ENCODE measurements at regions not wholly inside any gene's neighbourhood (a gene's known extent, or its start where the extent isn't known, plus 50 kb on each side); places are given as distances from the start of the nearest gene placed in this dataset.

DNA sequence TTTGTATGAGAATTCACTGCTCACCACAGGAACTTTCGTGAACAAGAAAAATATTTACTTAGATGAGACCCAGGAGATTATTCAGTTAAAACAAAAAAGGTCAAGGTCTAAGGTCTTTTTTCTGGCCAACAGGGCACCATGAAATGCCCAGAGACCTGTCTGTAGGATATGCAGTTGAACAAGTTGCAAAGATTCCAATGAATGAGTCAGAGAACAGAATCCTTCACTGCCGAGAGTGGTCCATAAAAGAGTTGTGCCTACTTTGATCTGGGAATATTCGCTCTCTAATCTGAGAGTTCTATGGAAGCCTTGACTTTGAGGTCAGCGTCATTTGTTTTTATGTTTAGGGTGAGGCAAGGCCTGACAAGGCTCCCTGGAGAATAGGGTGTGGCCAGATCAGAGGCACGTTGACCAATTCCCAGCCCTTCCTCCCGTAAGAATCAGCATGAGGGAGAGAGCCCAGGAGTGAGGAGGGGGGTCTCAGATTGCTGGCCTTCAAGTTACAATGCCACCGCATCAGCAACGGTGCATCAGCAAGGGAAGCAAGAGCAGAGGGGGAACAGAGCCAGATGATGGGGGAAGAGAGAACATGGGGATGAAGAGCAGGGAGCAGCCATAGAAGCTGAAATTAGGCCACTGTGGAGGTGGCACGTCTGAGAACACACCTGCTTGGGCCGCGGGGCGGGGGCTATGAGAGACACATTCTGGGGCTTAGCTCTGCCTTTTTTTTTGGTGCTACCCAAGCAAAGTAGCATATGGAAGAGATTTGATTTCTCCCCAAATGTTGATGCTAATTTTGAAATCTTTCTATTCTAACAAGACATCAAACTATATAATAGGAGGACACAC is 206.4 kb upstream of the RAB4A start:
- no peaks in the 10 kb centered on the region for H3K9me2 ChIP-seq (ENCODE audit: insufficient read depth, low read length)
- H3K4me3 ChIP-seq (ENCODE audit: low read length) = no peak overlapping the region
- no peak overlapping the region for H3K9ac ChIP-seq (ENCODE audit: low read length)
- H3K27ac ChIP-seq (ENCODE audit: low read length) = no peak overlapping the region
- TF ChIP-seq, protein P1, sequence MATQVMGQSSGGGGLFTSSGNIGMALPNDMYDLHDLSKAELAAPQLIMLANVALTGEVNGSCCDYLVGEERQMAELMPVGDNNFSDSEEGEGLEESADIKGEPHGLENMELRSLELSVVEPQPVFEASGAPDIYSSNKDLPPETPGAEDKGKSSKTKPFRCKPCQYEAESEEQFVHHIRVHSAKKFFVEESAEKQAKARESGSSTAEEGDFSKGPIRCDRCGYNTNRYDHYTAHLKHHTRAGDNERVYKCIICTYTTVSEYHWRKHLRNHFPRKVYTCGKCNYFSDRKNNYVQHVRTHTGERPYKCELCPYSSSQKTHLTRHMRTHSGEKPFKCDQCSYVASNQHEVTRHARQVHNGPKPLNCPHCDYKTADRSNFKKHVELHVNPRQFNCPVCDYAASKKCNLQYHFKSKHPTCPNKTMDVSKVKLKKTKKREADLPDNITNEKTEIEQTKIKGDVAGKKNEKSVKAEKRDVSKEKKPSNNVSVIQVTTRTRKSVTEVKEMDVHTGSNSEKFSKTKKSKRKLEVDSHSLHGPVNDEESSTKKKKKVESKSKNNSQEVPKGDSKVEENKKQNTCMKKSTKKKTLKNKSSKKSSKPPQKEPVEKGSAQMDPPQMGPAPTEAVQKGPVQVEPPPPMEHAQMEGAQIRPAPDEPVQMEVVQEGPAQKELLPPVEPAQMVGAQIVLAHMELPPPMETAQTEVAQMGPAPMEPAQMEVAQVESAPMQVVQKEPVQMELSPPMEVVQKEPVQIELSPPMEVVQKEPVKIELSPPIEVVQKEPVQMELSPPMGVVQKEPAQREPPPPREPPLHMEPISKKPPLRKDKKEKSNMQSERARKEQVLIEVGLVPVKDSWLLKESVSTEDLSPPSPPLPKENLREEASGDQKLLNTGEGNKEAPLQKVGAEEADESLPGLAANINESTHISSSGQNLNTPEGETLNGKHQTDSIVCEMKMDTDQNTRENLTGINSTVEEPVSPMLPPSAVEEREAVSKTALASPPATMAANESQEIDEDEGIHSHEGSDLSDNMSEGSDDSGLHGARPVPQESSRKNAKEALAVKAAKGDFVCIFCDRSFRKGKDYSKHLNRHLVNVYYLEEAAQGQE (IDR thresholded peaks at IDR 0.05; ENCODE audit: borderline replicate concordance) = no peak
- TF ChIP-seq EP300 (conservative IDR thresholded peaks at IDR 0.05; ENCODE audit: poor library complexity, severe bottlenecking) (no peak), POLR2AphosphoS5 (IDR thresholded peaks at IDR 0.05) (no peak), MXI1 (conservative IDR thresholded peaks at IDR 0.05; ENCODE audit: poor library complexity, severe bottlenecking) (no peak), TAF1 (IDR thresholded peaks at IDR 0.05; ENCODE audit: low read depth) (no peak), SMC3 (conservative IDR thresholded peaks at IDR 0.05; ENCODE audit: poor library complexity) (no peak), EZH2 (IDR thresholded peaks at IDR 0.05; ENCODE audit: borderline replicate concordance, insufficient read depth, low read length, poor library complexity, severe bottlenecking) (no peak), RAD21 (conservative IDR thresholded peaks at IDR 0.05) (no peak)
- H3K4me2 ChIP-seq (ENCODE audit: low read length) = no peak overlapping the region
- H3K9me3 ChIP-seq (ENCODE audit: low read length) = no peaks in the 10 kb centered on the region
- no peak overlapping the region for H2AFZ ChIP-seq (ENCODE audit: low read depth, low read length)
- no peaks in the 10 kb centered on the region for H3K79me2 ChIP-seq (replicated peaks; ENCODE audit: insufficient read depth, low read length)
- peaks cover 3% of the 10 kb centered on the region for H3F3A ChIP-seq (ENCODE audit: insufficient read depth, low read length, poor library complexity, severe bottlenecking)
- H4K20me1 ChIP-seq (ENCODE audit: insufficient read depth) = no peaks in the 10 kb centered on the region
- H3K27me3 ChIP-seq (ENCODE audit: insufficient read depth, low read depth, low read length) = no peaks in the 10 kb centered on the region
- H3K36me3 ChIP-seq (ENCODE audit: insufficient read depth, low read length) = no peaks in the 10 kb centered on the region

DNA sequence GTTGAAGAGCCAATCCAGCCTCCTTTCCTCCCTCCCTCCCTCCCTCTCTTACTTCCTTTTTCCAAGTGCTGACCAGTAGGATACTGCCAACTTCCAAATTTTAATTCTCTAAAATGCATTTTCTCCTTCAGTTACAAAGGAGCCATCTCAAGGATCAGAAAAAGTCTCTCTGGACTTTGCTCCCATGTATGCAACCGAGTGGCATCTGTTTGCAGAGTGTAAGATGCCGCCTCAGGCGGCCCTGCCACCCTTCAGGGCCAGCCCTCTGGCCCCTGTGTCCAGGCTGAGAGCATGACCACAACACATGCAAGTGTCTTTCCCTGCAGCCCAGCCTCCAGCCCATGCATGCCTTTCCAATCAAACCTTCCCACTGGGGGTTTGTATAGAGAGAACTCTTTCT is 205.3 kb upstream of the RAB4A start:
- Histone ChIP-seq H3K79me2 (replicated peaks; ENCODE audit: insufficient read depth, low read length) (no peaks in the 10 kb centered on the region), H3K4me2 (ENCODE audit: low read length) (no peak overlapping the region), H3K4me3 (ENCODE audit: low read length) (no peak overlapping the region), H3K36me3 (ENCODE audit: insufficient read depth, low read length) (no peaks in the 10 kb centered on the region), H3K9me3 (ENCODE audit: low read length) (no peaks in the 10 kb centered on the region), H2AFZ (ENCODE audit: low read depth, low read length) (no peak overlapping the region), H3K9ac (ENCODE audit: low read length) (no peak overlapping the region), H3F3A (ENCODE audit: insufficient read depth, low read length, poor library complexity, severe bottlenecking) (peaks cover 3% of the 10 kb centered on the region), H3K9me2 (ENCODE audit: insufficient read depth, low read length) (no peaks in the 10 kb centered on the region), H4K20me1 (ENCODE audit: insufficient read depth) (no peaks in the 10 kb centered on the region), H3K27me3 (ENCODE audit: insufficient read depth, low read depth, low read length) (no peaks in the 10 kb centered on the region), H3K27ac (ENCODE audit: low read length) (no peak overlapping the region)
- TF ChIP-seq TAF1 (IDR thresholded peaks at IDR 0.05; ENCODE audit: low read depth) (no peak), RAD21 (conservative IDR thresholded peaks at IDR 0.05) (no peak), POLR2AphosphoS5 (IDR thresholded peaks at IDR 0.05) (no peak), MXI1 (conservative IDR thresholded peaks at IDR 0.05; ENCODE audit: poor library complexity, severe bottlenecking) (no peak)
- TF ChIP-seq, protein P1 (IDR thresholded peaks at IDR 0.05; ENCODE audit: borderline replicate concordance) = no peak
- TF ChIP-seq, protein P2, sequence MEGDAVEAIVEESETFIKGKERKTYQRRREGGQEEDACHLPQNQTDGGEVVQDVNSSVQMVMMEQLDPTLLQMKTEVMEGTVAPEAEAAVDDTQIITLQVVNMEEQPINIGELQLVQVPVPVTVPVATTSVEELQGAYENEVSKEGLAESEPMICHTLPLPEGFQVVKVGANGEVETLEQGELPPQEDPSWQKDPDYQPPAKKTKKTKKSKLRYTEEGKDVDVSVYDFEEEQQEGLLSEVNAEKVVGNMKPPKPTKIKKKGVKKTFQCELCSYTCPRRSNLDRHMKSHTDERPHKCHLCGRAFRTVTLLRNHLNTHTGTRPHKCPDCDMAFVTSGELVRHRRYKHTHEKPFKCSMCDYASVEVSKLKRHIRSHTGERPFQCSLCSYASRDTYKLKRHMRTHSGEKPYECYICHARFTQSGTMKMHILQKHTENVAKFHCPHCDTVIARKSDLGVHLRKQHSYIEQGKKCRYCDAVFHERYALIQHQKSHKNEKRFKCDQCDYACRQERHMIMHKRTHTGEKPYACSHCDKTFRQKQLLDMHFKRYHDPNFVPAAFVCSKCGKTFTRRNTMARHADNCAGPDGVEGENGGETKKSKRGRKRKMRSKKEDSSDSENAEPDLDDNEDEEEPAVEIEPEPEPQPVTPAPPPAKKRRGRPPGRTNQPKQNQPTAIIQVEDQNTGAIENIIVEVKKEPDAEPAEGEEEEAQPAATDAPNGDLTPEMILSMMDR (IDR thresholded peaks at IDR 0.05; ENCODE audit: poor library complexity, severe bottlenecking) = no peak
